T-helper 22 cell (primary cell): ENCODE measurements at regions not wholly inside any gene's neighbourhood (a gene's known extent, or its start where the extent isn't known, plus 50 kb on each side); places are given as distances from the start of the nearest gene placed in this dataset.

Experiments used
- DNase-seq: peaks from one replicate; pipeline ENCODE4 v3.0.0-alpha.2; 2020; ENCODE audit warnings: low read depth

GRCh38 chr2:221051162-221051561 is 520.9 kb downstream of the EPHA4 start:
- no peak for DNase-seq

- DNase-seq = no peak
Measured at GRCh38 chr2:221060376-221060775, 511.7 kb downstream of the EPHA4 start.

GRCh38 chr2:221063568-221063967 is 508.5 kb downstream of the EPHA4 start:
- DNase-seq = no peak

GRCh38 chr2:221064058-221064854 is 507.8 kb downstream of the EPHA4 start:
- no peak for DNase-seq

GRCh38 chr2:221064880-221065279 is 507.2 kb downstream of the EPHA4 start:
- DNase-seq = no peak

- no peak for DNase-seq
Measured at GRCh38 chr2:221068123-221068522, 504.0 kb downstream of the EPHA4 start.

- no peak for DNase-seq
Measured at GRCh38 chr2:221070106-221070505, 502.0 kb downstream of the EPHA4 start.

- no peak for DNase-seq
Measured at GRCh38 chr2:221073326-221074049, 498.6 kb downstream of the EPHA4 start.

GRCh38 chr2:221074238-221074637 is 497.9 kb downstream of the EPHA4 start:
- no peak for DNase-seq

- no peak for DNase-seq
Measured at GRCh38 chr2:221075203-221075602, 496.9 kb downstream of the EPHA4 start.

- no peak for DNase-seq
Measured at GRCh38 chr2:221077251-221077650, 494.9 kb downstream of the EPHA4 start.

GRCh38 chr2:221077799-221078198 is 494.3 kb downstream of the EPHA4 start:
- no peak for DNase-seq

GRCh38 chr2:221085341-221085900 is 486.7 kb downstream of the EPHA4 start:
- DNase-seq = no peak

- no peak for DNase-seq
Measured at GRCh38 chr2:221085936-221086335, 486.2 kb downstream of the EPHA4 start.

GRCh38 chr2:221087779-221088178 is 484.3 kb downstream of the EPHA4 start:
- DNase-seq = no peak

GRCh38 chr2:221088506-221088905 is 483.6 kb downstream of the EPHA4 start:
- no peak for DNase-seq

GRCh38 chr2:221095356-221095755 is 476.7 kb downstream of the EPHA4 start:
- no peak for DNase-seq

GRCh38 chr2:221096706-221097567 is 475.2 kb downstream of the EPHA4 start:
- no peak for DNase-seq

GRCh38 chr2:221097568-221097915 is 474.6 kb downstream of the EPHA4 start:
- no peak for DNase-seq

GRCh38 chr2:221097949-221098348 is 474.2 kb downstream of the EPHA4 start:
- DNase-seq = no peak

GRCh38 chr2:221100467-221101089 is 471.5 kb downstream of the EPHA4 start:
- DNase-seq = no peak
